ENCODE measurements at regions not wholly inside any gene's neighbourhood (a gene's known extent, or its start where the extent isn't known, plus 50 kb on each side); places are given as distances from the start of the nearest gene placed in this dataset.

GRCh38 chr1:199155166-199156019 is 516.6 kb downstream of the PTPRC start:
- H3K36me3 ChIP-seq = no peaks in the 10 kb centered on the region
- no peaks in the 10 kb centered on the region for H3K4me1 ChIP-seq
- no peak for DNase-seq (ENCODE audit: low spot score)
- no peak overlapping the region for H3K4me3 ChIP-seq
- no peaks in the 10 kb centered on the region for H3K9me3 ChIP-seq
- H3K27me3 ChIP-seq = no peaks in the 10 kb centered on the region
- no peak overlapping the region for H3K27ac ChIP-seq
- TF ChIP-seq, protein P1, sequence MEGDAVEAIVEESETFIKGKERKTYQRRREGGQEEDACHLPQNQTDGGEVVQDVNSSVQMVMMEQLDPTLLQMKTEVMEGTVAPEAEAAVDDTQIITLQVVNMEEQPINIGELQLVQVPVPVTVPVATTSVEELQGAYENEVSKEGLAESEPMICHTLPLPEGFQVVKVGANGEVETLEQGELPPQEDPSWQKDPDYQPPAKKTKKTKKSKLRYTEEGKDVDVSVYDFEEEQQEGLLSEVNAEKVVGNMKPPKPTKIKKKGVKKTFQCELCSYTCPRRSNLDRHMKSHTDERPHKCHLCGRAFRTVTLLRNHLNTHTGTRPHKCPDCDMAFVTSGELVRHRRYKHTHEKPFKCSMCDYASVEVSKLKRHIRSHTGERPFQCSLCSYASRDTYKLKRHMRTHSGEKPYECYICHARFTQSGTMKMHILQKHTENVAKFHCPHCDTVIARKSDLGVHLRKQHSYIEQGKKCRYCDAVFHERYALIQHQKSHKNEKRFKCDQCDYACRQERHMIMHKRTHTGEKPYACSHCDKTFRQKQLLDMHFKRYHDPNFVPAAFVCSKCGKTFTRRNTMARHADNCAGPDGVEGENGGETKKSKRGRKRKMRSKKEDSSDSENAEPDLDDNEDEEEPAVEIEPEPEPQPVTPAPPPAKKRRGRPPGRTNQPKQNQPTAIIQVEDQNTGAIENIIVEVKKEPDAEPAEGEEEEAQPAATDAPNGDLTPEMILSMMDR (IDR thresholded peaks at IDR 0.05) = no peak

GRCh38 chr1:199157494-199157893 is 518.7 kb downstream of the PTPRC start:
- H3K27me3 ChIP-seq = no peaks in the 10 kb centered on the region
- H3K4me1 ChIP-seq = no peaks in the 10 kb centered on the region
- no peak overlapping the region for H3K4me3 ChIP-seq
- no peaks in the 10 kb centered on the region for H3K36me3 ChIP-seq
- H3K9me3 ChIP-seq = no peaks in the 10 kb centered on the region
- H3K27ac ChIP-seq = no peak overlapping the region
- TF ChIP-seq, protein P1 (IDR thresholded peaks at IDR 0.05) = no peak
- DNase-seq (ENCODE audit: low spot score) = no peak

DNA sequence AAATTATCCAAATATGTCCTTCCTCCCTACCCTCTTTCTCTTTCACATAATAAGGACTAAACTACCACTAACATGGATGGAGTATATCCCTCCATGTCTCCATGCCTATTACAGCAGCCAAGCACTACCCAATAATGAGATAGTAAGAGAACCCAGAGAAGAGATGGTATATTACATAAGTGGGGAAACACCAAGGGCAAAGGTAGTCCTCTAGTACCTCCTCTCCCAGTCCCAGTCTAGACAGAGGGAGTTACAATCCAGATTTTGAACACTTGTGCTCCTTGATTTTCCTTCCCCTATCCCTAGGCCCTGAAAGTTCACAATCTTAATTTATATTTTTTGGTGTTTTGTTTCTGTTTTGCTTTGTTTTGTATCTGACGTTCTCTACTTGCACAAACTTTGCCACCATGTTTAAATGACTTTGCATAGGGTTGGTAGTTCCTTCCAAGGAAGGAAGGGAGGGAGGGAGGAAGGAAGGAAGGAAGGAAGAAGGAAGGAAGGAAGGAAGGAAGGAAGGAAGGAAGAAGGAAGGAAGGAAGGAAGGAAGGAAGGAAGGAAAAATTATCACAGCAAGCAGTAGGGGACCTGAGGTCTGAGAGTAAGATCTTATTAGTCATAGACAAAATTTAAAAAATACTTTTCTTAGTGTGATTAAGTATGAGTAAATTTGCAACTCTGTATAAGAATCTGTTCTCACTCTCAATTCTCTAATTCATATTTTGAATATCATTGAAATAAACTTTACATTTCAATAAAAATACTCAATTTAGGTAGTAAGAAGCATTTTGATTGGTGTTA is 521.9 kb downstream of the PTPRC start:
- H3K36me3 ChIP-seq = no peaks in the 10 kb centered on the region
- H3K9me3 ChIP-seq = no peaks in the 10 kb centered on the region
- TF ChIP-seq, protein P1 (IDR thresholded peaks at IDR 0.05) = no peak
- no peaks in the 10 kb centered on the region for H3K4me1 ChIP-seq
- H3K27ac ChIP-seq = no peak overlapping the region
- DNase-seq (ENCODE audit: low spot score) = no peak
- H3K27me3 ChIP-seq = no peaks in the 10 kb centered on the region
- no peak overlapping the region for H3K4me3 ChIP-seq

GRCh38 chr1:199161319-199161680 is 522.5 kb downstream of the PTPRC start:
- Histone ChIP-seq H3K27ac (no peak overlapping the region), H3K36me3 (no peaks in the 10 kb centered on the region), H3K27me3 (no peaks in the 10 kb centered on the region), H3K4me3 (no peak overlapping the region), H3K9me3 (no peaks in the 10 kb centered on the region), H3K4me1 (no peaks in the 10 kb centered on the region)
- no peak for DNase-seq (ENCODE audit: low spot score)
- TF ChIP-seq, protein P1 (IDR thresholded peaks at IDR 0.05) = no peak

GRCh38 chr1:199161766-199162303 is 523.0 kb downstream of the PTPRC start:
- TF ChIP-seq, protein P1 (IDR thresholded peaks at IDR 0.05) = no peak
- DNase-seq (ENCODE audit: low spot score) = no peak
- no peaks in the 10 kb centered on the region for H3K4me1 ChIP-seq
- H3K36me3 ChIP-seq = no peaks in the 10 kb centered on the region
- H3K9me3 ChIP-seq = no peaks in the 10 kb centered on the region
- H3K4me3 ChIP-seq = no peak overlapping the region
- no peaks in the 10 kb centered on the region for H3K27me3 ChIP-seq
- no peak overlapping the region for H3K27ac ChIP-seq

Data from right atrium auricular region (tissue), 2 donors.